Tibial artery (tissue), 4 donors: ENCODE measurements at regions not wholly inside any gene's neighbourhood (a gene's known extent, or its start where the extent isn't known, plus 50 kb on each side); places are given as distances from the start of the nearest gene placed in this dataset.
A peak's percentile ranks its signal among the peaks of the same experiment; 100 is the strongest.

Source experiments
- DNase-seq, 2 donors: peaks; one replicate each; pipeline ENCODE4 v3.0.0-alpha.2; 2019
- H3K27ac ChIP-seq, 2 donors: fragments of 200-600 bp; sonication (generic) in 1 of 2; 1 replicate in 1 of 2; 2 replicates in 1 of 2; pipeline ENCODE4 v1.5.1; 2018 to 2019; ENCODE audit warnings: mild to moderate bottlenecking in 1 of 2
- H3K27me3 ChIP-seq, 2 donors: fragments of 200-600 bp; sonication (generic) in 1 of 2; one replicate each; pipeline versions ENCODE4 v1.5.1 to v1.6.0; 2016 to 2019
- H3K36me3 ChIP-seq, 3 donors: fragments of 200-600 bp; sonication (generic) in 2 of 3; one replicate each; pipeline ENCODE4 v1.5.1; 2016 to 2019; ENCODE audit warnings: mild to moderate bottlenecking in 2 of 3
- H3K4me1 ChIP-seq, 4 donors: fragments of 200-600 bp; sonication (generic) in 2 of 4; 1 replicate in 3 of 4; 2 replicates in 1 of 4; pipeline ENCODE4 v1.5.1; 2016 to 2019
- H3K4me3 ChIP-seq, 2 donors: fragments of 200-600 bp; sonication (generic) in 1 of 2; 1 replicate in 1 of 2; 2 replicates in 1 of 2; pipeline ENCODE4 v1.5.1; 2018 to 2019; ENCODE audit warnings: mild to moderate bottlenecking in 2 of 2
- H3K9me3 ChIP-seq, 3 donors: fragments of 200-600 bp; sonication (generic) in 1 of 3; one replicate each; pipeline ENCODE4 v1.5.1; 2016 to 2019
- intact Hi-C: fragments of 100-400 bp; cut with DNase I; formaldehyde crosslinking; loops from one replicate; pipeline ENCODE4 v1.15.0; 2023; ENCODE audit warnings: low total_unique reads
- TF ChIP-seq, protein P1 (sequence below), 2 experiments: fragments of 200-600 bp in 1 of 2; fragments of 450-650 bp in 1 of 2; IDR thresholded peaks; one replicate each; pipeline ENCODE4 v1.5.1; 2017 to 2019; ENCODE audit warnings: antibody characterized with exemption in 2 of 2, mild to moderate bottlenecking in 1 of 2, moderate library complexity in 1 of 2

DNA sequence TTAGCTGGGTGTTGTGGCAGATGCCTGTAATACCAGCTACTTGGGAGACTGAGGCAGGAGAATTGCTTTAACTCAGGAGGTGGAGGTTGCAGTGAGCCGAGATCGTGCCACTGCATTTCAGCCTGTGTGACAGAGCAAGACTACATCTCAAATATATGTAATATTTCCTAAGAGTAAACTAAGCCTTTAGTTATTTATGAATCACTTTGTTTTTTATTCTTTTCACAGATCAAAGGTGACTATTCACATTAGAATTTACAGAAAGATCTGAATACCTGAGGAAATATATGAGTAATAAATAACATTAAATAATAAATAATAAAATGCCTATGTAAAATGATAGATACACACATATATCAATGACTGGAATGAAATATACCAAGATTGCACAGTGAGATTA lies 630.8 kb upstream of the IMPG1 start:
- Histone ChIP-seq H3K9me3 (no peaks in the 10 kb centered on the region), H3K27ac (no peak overlapping the region), H3K4me1 (peaks cover 0 to 20% (median 7%) of the 10 kb centered on the region in 4 donors), H3K36me3 (no peaks in the 10 kb centered on the region), H3K27me3 (no peaks in the 10 kb centered on the region), H3K4me3 (no peak overlapping the region)
- TF ChIP-seq, protein P1, sequence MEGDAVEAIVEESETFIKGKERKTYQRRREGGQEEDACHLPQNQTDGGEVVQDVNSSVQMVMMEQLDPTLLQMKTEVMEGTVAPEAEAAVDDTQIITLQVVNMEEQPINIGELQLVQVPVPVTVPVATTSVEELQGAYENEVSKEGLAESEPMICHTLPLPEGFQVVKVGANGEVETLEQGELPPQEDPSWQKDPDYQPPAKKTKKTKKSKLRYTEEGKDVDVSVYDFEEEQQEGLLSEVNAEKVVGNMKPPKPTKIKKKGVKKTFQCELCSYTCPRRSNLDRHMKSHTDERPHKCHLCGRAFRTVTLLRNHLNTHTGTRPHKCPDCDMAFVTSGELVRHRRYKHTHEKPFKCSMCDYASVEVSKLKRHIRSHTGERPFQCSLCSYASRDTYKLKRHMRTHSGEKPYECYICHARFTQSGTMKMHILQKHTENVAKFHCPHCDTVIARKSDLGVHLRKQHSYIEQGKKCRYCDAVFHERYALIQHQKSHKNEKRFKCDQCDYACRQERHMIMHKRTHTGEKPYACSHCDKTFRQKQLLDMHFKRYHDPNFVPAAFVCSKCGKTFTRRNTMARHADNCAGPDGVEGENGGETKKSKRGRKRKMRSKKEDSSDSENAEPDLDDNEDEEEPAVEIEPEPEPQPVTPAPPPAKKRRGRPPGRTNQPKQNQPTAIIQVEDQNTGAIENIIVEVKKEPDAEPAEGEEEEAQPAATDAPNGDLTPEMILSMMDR (IDR thresholded peaks at IDR 0.05) = no peak
- no peak for DNase-seq
- intact Hi-C loops = no loop called here

DNA sequence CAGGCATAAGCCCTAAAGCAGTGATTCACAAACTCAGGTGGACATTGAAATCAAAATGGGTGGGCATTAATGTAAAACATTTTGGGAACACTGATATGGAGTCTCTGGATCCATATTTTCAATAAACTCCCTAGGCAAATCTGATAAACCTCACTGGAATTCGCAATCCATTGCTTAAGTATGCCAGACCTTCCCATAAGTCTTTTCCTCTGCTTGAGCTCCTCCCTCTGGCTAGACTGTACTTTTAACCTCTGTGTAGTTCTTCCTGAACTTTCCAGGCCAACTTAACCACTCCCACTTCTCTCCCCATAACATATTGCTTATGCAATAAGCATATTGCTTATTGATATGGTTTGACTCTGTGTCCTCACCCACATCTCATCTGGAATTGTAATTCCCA lies 629.7 kb upstream of the IMPG1 start:
- Histone ChIP-seq H3K27me3 (no peaks in the 10 kb centered on the region), H3K4me1 (peaks cover 0 to 24% (median 7%) of the 10 kb centered on the region in 4 donors), H3K27ac (peak overlapping the region in 1 of 2 donors; percentile 4), H3K9me3 (no peaks in the 10 kb centered on the region), H3K36me3 (no peaks in the 10 kb centered on the region), H3K4me3 (no peak overlapping the region)
- TF ChIP-seq, protein P1 (IDR thresholded peaks at IDR 0.05) = no peak
- intact Hi-C loops = no loop called here
- no peak for DNase-seq

DNA sequence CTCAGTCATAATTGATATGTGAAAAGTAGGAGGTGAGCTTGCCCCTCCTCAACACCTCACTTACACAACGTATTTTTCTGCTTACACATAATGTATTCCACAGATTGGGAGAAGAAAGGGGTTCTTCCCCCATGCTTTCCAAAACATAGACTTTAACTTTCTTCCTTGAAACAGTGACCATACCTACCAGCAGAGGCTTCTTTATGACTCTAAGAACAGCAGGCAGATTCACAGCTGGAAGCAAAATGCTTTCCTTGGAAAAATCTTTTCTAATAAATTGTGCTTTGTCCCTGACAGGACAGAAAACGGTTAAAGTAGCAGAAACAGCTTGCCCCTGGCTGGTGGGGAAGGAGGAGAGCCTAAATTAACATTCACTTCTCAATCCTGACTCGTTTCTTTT lies 629.1 kb upstream of the IMPG1 start:
- no peak for DNase-seq

DNA sequence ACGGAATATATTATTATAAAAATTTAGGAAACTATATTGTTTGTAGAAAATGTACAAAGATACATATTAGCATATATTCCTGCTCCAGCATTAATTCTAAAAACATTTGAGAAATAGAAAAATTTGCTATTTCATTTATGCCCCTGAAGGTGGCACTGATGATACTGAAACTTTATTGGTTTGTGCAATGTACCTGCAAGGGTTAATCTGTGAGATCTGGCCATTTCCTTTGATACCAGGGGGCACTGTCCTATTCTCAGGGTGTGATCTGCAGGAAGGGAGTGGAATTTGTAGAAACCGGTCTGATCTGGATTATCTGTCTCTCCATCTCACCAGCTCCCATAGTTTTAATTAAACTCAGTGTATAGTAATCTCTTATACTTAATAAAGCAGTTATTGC lies 625.1 kb upstream of the IMPG1 start:
- intact Hi-C loops = no loop called here
- Histone ChIP-seq H3K27ac (no peak overlapping the region), H3K27me3 (no peaks in the 10 kb centered on the region), H3K4me1 (peaks cover 0 to 16% (median 7%) of the 10 kb centered on the region in 4 donors), H3K4me3 (no peak overlapping the region), H3K9me3 (no peaks in the 10 kb centered on the region), H3K36me3 (no peaks in the 10 kb centered on the region)
- TF ChIP-seq, protein P1 (IDR thresholded peaks at IDR 0.05) = no peak
- DNase-seq = no peak

More for the DNA sequence above, 629.1 kb upstream of the IMPG1 start:
- no peaks in the 10 kb centered on the region for H3K9me3 ChIP-seq
- H3K4me1 ChIP-seq = peaks cover 0 to 20% (median 7%) of the 10 kb centered on the region in 4 donors
- intact Hi-C loops = no loop called here
- no peak overlapping the region for H3K4me3 ChIP-seq
- no peaks in the 10 kb centered on the region for H3K27me3 ChIP-seq
- TF ChIP-seq, protein P1 (IDR thresholded peaks at IDR 0.05) = no peak
- no peaks in the 10 kb centered on the region for H3K36me3 ChIP-seq
- peak overlapping the region in 1 of 2 donors; percentile 4 for H3K27ac ChIP-seq

DNA sequence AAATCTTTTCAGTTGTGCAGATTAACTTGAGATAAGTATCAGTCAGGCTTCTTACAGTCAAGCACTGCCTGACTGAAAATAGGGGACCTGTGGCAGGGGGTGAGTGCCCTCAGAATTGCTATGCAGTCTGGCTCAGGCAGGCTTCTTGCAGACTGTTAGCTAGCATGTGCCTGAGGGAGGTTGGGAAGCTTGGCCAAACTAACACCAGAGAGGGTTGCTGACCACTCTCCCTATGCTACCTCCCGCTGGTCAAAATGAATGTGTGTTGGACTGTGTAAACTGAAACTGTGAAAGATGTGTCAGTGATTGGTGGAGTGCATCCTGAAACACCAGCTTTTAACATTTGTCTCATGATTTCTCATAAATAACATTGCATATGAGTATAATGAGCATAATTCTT lies 622.3 kb upstream of the IMPG1 start:
- Histone ChIP-seq H3K4me3 (no peak overlapping the region), H3K27me3 (no peaks in the 10 kb centered on the region), H3K36me3 (no peaks in the 10 kb centered on the region), H3K4me1 (peaks cover 0 to 5% (median 0%) of the 10 kb centered on the region in 4 donors), H3K9me3 (no peaks in the 10 kb centered on the region), H3K27ac (no peak overlapping the region)
- intact Hi-C loops = no loop called here
- TF ChIP-seq, protein P1 (IDR thresholded peaks at IDR 0.05) = no peak
- DNase-seq = no peak

DNA sequence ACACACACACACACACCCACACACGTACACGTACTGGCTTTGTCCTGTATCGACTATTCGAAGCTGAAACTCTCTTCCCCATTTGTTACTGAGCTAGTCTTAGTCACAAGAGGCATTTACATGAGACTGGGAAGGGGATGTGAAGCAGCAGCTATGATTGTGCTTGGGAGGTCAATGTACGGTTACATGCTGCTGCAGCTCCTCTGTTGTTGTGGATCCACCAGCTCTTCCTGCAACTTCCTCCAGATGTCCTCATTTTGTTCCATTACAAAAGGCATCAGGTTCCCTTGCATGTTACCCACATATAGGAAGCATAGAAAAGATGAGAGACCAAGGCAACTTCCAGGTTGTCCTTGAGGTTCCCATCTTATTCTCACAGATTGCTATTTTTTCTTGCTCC lies 612.4 kb upstream of the IMPG1 start:
- Histone ChIP-seq H3K4me3 (no peak overlapping the region), H3K4me1 (peaks cover 0 to 6% (median under 1%) of the 10 kb centered on the region in 4 donors), H3K36me3 (no peaks in the 10 kb centered on the region), H3K9me3 (no peaks in the 10 kb centered on the region), H3K27me3 (no peaks in the 10 kb centered on the region), H3K27ac (no peak overlapping the region)
- intact Hi-C loops = loop anchor here (5.0 kb wide), 1 partner anchor 772 kb away; no protein-coding TSS in a partner anchor
- TF ChIP-seq, protein P1 (IDR thresholded peaks at IDR 0.05) = no peak
- no peak for DNase-seq
